ENCODE measurements at regions not wholly inside any gene's neighbourhood (a gene's known extent, or its start where the extent isn't known, plus 50 kb on each side); places are given as distances from the start of the nearest gene placed in this dataset.

- TF ChIP-seq CTCF (IDR thresholded peaks at IDR 0.05): no peak
- TF ChIP-seq EP300 (IDR thresholded peaks at IDR 0.05): no peak
- no peak for TF ChIP-seq POLR2A (IDR thresholded peaks at IDR 0.05)
These were observed 352.3 kb downstream of the GRXCR1 start for GRCh38 chr4:43244688-43245382.
